GM23338 (cell line): ENCODE measurements at regions not wholly inside any gene's neighbourhood (a gene's known extent, or its start where the extent isn't known, plus 50 kb on each side); places are given as distances from the start of the nearest gene placed in this dataset.

Source experiments
- ATAC-seq: fragments of 200-7000 bp; cut with Tn5 transposase; 3 replicates; pipeline ENCODE4 v1.9.1; 2020
- DNase-seq: peaks from one replicate; pipeline ENCODE4 v3.0.0-alpha.2; 2015; ENCODE audit warnings: low spot score
- H2AFZ ChIP-seq: fragments of 200-600 bp; sonication (generic); 2 replicates; pipeline ENCODE4 v1.8.0; 2016; ENCODE audit warnings: antibody characterized with exemption, mild to moderate bottlenecking, moderate library complexity
- H3F3A ChIP-seq: fragments of 200-600 bp; sonication (generic); replicated peaks from 2 replicates; pipeline ENCODE4 v1.8.0; 2017; ENCODE audit warnings: antibody characterized with exemption, mixed run types, low read depth
- H3K27ac ChIP-seq: fragments of 200-600 bp; sonication (generic); 2 replicates; pipeline ENCODE4 v1.6.1; 2016; ENCODE audit warnings: low read depth
- H3K27me3 ChIP-seq: fragments of 200-600 bp; sonication (generic); 2 replicates; pipeline ENCODE4 v1.8.0; 2016; ENCODE audit warnings: mild to moderate bottlenecking, mixed run types, moderate library complexity; ENCODE audit not compliant: insufficient read depth
- H3K36me3 ChIP-seq: fragments of 200-600 bp; sonication (generic); 2 replicates; pipeline ENCODE4 v1.8.0; 2016; ENCODE audit warnings: mild to moderate bottlenecking; ENCODE audit not compliant: insufficient read depth
- H3K4me1 ChIP-seq: fragments of 200-600 bp; sonication (generic); 2 replicates; pipeline ENCODE4 v1.8.0; 2016; ENCODE audit warnings: mild to moderate bottlenecking, moderate library complexity; ENCODE audit not compliant: insufficient read depth
- H3K4me2 ChIP-seq: fragments of 200-600 bp; sonication (generic); 2 replicates; pipeline ENCODE4 v1.7.1; 2017; ENCODE audit warnings: mixed run types
- H3K4me3 ChIP-seq: fragments of 200-600 bp; sonication (generic); 2 replicates; pipeline ENCODE4 v1.6.1; 2016; ENCODE audit warnings: mixed run types
- H3K79me2 ChIP-seq: fragments of 200-600 bp; sonication (generic); replicated peaks from 2 replicates; pipeline ENCODE4 v1.8.0; 2017; ENCODE audit warnings: mild to moderate bottlenecking; ENCODE audit not compliant: insufficient read depth
- H3K9me2 ChIP-seq: fragments of 200-600 bp; sonication (generic); 2 replicates; pipeline ENCODE4 v1.8.0; 2017; ENCODE audit not compliant: insufficient read depth
- H4K20me1 ChIP-seq: fragments of 200-600 bp; sonication (generic); replicated peaks from 2 replicates; pipeline ENCODE4 v1.8.0; 2017; ENCODE audit warnings: mild to moderate bottlenecking; ENCODE audit not compliant: insufficient read depth
- H3K27ac Mint-ChIP-seq: 2 replicates; pipeline ENCODE4 v1.8.0; 2020; ENCODE audit warnings: inconsistent platforms, mild to moderate bottlenecking, moderate library complexity, mixed read lengths
- H3K27me3 Mint-ChIP-seq: 3 replicates; pipeline ENCODE4 v1.8.0; 2022; ENCODE audit warnings: low read depth, mild to moderate bottlenecking, moderate library complexity, mixed read lengths, inconsistent platforms; ENCODE audit not compliant: insufficient read depth, poor library complexity
- H3K36me3 Mint-ChIP-seq: 3 replicates; pipeline ENCODE4 v1.8.0; 2021; ENCODE audit warnings: low read depth, mild to moderate bottlenecking, inconsistent platforms, moderate library complexity, mixed read lengths
- H3K4me1 Mint-ChIP-seq: 3 replicates; pipeline ENCODE4 v1.8.0; 2020; ENCODE audit warnings: mild to moderate bottlenecking, inconsistent platforms, mixed read lengths
- H3K4me3 Mint-ChIP-seq: 3 replicates; pipeline ENCODE4 v1.8.0; 2021; ENCODE audit warnings: moderate library complexity, mild to moderate bottlenecking, inconsistent platforms, mixed read lengths
- H3K9me3 Mint-ChIP-seq: 3 replicates; pipeline ENCODE4 v1.8.0; 2020; ENCODE audit warnings: moderate library complexity, mild to moderate bottlenecking, inconsistent platforms, mixed read lengths
- CREB1 ChIP-seq: fragments of 250-450 bp; sonication (Bioruptor Pico); IDR thresholded peaks from 2 replicates; pipeline ENCODE4 v1.5.0; 2020; ENCODE audit warnings: low read depth, mild to moderate bottlenecking, moderate library complexity
- EZH2 ChIP-seq: fragments of 200-600 bp; sonication (generic); IDR thresholded peaks from one replicate; pipeline ENCODE4 v1.8.0; 2017; ENCODE audit warnings: antibody characterized with exemption, mild to moderate bottlenecking, low read depth; ENCODE audit not compliant: unreplicated experiment
- EZH2phosphoT487 ChIP-seq: fragments of 200-600 bp; sonication (generic); IDR thresholded peaks from one replicate; pipeline ENCODE4 v1.8.1; 2018; ENCODE audit warnings: antibody characterized with exemption; ENCODE audit not compliant: unreplicated experiment
- JUNB ChIP-seq: IDR thresholded peaks from one replicate; pipeline ENCODE4 v1.6.1; 2016; ENCODE audit warnings: antibody characterized with exemption; ENCODE audit not compliant: unreplicated experiment
- NANOG ChIP-seq: IDR thresholded peaks from 2 replicates; pipeline ENCODE4 v1.6.1; 2016; ENCODE audit warnings: antibody characterized with exemption, borderline replicate concordance
- POLR2AphosphoS5 ChIP-seq: IDR thresholded peaks from 2 replicates; pipeline ENCODE4 v1.6.1; 2016; ENCODE audit warnings: antibody characterized with exemption, low read depth
- STAT1 ChIP-seq: IDR thresholded peaks from one replicate; pipeline ENCODE4 v1.6.1; 2016; ENCODE audit warnings: antibody characterized with exemption; ENCODE audit not compliant: unreplicated experiment
- ZNF114 ChIP-seq: fragments of 250-450 bp; sonication (Bioruptor Pico); IDR thresholded peaks from 2 replicates; pipeline ENCODE4 v1.5.0; 2020; ENCODE audit warnings: mild to moderate bottlenecking, moderate library complexity
- ZNF331 ChIP-seq: fragments of 250-450 bp; sonication (Bioruptor Pico); IDR thresholded peaks from 2 replicates; pipeline ENCODE4 v1.5.0; 2020; ENCODE audit warnings: low read depth, mild to moderate bottlenecking, moderate library complexity
- TF ChIP-seq, protein P1 (sequence below): IDR thresholded peaks from one replicate; pipeline ENCODE4 v1.6.1; 2018; ENCODE audit warnings: antibody characterized with exemption; ENCODE audit not compliant: unreplicated experiment
- TF ChIP-seq, protein P2 (sequence below), 2 experiments: fragments of 200-600 bp in 1 of 2; sonication (generic) in 1 of 2; conservative IDR thresholded peaks; 2 replicates each; pipeline versions ENCODE4 v1.5.1 to v1.6.1; 2016 to 2017; ENCODE audit warnings: antibody characterized with exemption in 2 of 2, low read depth in 2 of 2, mild to moderate bottlenecking in 2 of 2, moderate library complexity in 1 of 2
- TF ChIP-seq, protein P3 (sequence below): fragments of 250-450 bp; sonication (Bioruptor Pico); IDR thresholded peaks from 2 replicates; pipeline ENCODE4 v1.5.0; 2020; ENCODE audit warnings: mild to moderate bottlenecking, moderate library complexity
- TF ChIP-seq, protein P4 (sequence below): IDR thresholded peaks from 2 replicates; pipeline ENCODE4 v1.6.1; 2016; ENCODE audit warnings: antibody characterized with exemption

DNA sequence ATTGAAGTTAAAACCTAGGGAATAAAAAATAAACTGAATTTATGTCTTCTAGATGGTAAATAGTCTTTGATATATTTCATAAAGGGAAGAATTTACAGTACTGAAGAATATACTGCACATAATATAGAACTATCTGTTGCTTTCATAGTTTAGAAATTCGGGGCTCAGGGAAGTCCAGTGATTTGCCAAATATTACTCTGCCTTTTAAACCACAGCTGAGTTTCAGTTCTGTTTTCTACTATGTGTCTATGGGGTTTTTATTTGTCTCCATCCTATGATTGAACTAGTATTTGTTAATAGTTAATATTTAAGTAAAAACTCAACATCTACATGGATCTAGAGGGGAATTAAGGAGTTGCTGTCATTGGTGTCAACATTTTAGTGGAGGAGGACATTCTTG, 715.0 kb upstream of the CDH8 start:
- Mint-ChIP-seq H3K9me3 (peaks cover 2% of the 10 kb centered on the region; the same call in 2 of the 3 replicates), H3K27ac (no peak overlapping the region), H3K27me3 (no peaks in the 10 kb centered on the region), H3K4me1 (no peaks in the 10 kb centered on the region), H3K36me3 (no peaks in the 10 kb centered on the region), H3K4me3 (no peak overlapping the region)
- Histone ChIP-seq H3K4me2 (no peak overlapping the region), H3K4me1 (no peaks in the 10 kb centered on the region), H3K36me3 (no peaks in the 10 kb centered on the region), H3F3A (no peaks in the 10 kb centered on the region), H3K79me2 (no peaks in the 10 kb centered on the region), H2AFZ (no peak overlapping the region), H4K20me1 (no peaks in the 10 kb centered on the region), H3K27ac (no peak overlapping the region), H3K4me3 (no peak overlapping the region), H3K27me3 (no peaks in the 10 kb centered on the region), H3K9me2 (peaks cover 5% of the 10 kb centered on the region; the same call in 1 of the 2 replicates)
- no peak for ATAC-seq
- no peak for DNase-seq
- TF ChIP-seq, protein P1, sequence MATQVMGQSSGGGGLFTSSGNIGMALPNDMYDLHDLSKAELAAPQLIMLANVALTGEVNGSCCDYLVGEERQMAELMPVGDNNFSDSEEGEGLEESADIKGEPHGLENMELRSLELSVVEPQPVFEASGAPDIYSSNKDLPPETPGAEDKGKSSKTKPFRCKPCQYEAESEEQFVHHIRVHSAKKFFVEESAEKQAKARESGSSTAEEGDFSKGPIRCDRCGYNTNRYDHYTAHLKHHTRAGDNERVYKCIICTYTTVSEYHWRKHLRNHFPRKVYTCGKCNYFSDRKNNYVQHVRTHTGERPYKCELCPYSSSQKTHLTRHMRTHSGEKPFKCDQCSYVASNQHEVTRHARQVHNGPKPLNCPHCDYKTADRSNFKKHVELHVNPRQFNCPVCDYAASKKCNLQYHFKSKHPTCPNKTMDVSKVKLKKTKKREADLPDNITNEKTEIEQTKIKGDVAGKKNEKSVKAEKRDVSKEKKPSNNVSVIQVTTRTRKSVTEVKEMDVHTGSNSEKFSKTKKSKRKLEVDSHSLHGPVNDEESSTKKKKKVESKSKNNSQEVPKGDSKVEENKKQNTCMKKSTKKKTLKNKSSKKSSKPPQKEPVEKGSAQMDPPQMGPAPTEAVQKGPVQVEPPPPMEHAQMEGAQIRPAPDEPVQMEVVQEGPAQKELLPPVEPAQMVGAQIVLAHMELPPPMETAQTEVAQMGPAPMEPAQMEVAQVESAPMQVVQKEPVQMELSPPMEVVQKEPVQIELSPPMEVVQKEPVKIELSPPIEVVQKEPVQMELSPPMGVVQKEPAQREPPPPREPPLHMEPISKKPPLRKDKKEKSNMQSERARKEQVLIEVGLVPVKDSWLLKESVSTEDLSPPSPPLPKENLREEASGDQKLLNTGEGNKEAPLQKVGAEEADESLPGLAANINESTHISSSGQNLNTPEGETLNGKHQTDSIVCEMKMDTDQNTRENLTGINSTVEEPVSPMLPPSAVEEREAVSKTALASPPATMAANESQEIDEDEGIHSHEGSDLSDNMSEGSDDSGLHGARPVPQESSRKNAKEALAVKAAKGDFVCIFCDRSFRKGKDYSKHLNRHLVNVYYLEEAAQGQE = no peak
- TF ChIP-seq STAT1 = no peak
- no peak for TF ChIP-seq POLR2AphosphoS5
- TF ChIP-seq, protein P2, sequence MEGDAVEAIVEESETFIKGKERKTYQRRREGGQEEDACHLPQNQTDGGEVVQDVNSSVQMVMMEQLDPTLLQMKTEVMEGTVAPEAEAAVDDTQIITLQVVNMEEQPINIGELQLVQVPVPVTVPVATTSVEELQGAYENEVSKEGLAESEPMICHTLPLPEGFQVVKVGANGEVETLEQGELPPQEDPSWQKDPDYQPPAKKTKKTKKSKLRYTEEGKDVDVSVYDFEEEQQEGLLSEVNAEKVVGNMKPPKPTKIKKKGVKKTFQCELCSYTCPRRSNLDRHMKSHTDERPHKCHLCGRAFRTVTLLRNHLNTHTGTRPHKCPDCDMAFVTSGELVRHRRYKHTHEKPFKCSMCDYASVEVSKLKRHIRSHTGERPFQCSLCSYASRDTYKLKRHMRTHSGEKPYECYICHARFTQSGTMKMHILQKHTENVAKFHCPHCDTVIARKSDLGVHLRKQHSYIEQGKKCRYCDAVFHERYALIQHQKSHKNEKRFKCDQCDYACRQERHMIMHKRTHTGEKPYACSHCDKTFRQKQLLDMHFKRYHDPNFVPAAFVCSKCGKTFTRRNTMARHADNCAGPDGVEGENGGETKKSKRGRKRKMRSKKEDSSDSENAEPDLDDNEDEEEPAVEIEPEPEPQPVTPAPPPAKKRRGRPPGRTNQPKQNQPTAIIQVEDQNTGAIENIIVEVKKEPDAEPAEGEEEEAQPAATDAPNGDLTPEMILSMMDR (conservative IDR thresholded peaks at IDR 0.05; ENCODE audit: low read depth in 2 of 2) = no peak
- TF ChIP-seq NANOG = no peak
- TF ChIP-seq, protein P3, sequence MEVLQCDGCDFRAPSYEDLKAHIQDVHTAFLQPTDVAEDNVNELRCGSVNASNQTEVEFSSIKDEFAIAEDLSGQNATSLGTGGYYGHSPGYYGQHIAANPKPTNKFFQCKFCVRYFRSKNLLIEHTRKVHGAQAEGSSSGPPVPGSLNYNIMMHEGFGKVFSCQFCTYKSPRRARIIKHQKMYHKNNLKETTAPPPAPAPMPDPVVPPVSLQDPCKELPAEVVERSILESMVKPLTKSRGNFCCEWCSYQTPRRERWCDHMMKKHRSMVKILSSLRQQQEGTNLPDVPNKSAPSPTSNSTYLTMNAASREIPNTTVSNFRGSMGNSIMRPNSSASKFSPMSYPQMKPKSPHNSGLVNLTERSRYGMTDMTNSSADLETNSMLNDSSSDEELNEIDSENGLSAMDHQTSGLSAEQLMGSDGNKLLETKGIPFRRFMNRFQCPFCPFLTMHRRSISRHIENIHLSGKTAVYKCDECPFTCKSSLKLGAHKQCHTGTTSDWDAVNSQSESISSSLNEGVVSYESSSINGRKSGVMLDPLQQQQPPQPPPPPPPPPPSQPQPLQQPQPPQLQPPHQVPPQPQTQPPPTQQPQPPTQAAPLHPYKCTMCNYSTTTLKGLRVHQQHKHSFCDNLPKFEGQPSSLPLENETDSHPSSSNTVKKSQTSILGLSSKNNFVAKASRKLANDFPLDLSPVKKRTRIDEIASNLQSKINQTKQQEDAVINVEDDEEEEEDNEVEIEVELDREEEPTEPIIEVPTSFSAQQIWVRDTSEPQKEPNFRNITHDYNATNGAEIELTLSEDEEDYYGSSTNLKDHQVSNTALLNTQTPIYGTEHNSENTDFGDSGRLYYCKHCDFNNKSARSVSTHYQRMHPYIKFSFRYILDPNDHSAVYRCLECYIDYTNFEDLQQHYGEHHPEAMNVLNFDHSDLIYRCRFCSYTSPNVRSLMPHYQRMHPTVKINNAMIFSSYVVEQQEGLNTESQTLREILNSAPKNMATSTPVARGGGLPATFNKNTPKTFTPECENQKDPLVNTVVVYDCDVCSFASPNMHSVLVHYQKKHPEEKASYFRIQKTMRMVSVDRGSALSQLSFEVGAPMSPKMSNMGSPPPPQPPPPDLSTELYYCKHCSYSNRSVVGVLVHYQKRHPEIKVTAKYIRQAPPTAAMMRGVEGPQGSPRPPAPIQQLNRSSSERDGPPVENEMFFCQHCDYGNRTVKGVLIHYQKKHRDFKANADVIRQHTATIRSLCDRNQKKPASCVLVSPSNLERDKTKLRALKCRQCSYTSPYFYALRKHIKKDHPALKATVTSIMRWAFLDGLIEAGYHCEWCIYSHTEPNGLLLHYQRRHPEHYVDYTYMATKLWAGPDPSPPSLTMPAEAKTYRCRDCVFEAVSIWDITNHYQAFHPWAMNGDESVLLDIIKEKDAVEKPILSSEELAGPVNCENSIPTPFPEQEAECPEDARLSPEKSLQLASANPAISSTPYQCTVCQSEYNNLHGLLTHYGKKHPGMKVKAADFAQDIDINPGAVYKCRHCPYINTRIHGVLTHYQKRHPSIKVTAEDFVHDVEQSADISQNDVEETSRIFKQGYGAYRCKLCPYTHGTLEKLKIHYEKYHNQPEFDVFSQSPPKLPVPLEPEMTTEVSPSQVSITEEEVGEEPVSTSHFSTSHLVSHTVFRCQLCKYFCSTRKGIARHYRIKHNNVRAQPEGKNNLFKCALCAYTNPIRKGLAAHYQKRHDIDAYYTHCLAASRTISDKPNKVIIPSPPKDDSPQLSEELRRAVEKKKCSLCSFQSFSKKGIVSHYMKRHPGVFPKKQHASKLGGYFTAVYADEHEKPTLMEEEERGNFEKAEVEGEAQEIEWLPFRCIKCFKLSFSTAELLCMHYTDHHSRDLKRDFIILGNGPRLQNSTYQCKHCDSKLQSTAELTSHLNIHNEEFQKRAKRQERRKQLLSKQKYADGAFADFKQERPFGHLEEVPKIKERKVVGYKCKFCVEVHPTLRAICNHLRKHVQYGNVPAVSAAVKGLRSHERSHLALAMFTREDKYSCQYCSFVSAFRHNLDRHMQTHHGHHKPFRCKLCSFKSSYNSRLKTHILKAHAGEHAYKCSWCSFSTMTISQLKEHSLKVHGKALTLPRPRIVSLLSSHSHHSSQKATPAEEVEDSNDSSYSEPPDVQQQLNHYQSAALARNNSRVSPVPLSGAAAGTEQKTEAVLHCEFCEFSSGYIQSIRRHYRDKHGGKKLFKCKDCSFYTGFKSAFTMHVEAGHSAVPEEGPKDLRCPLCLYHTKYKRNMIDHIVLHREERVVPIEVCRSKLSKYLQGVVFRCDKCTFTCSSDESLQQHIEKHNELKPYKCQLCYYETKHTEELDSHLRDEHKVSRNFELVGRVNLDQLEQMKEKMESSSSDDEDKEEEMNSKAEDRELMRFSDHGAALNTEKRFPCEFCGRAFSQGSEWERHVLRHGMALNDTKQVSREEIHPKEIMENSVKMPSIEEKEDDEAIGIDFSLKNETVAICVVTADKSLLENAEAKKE (CRISPR knock-in tag) = no peak
- TF ChIP-seq EZH2 = no peak
- TF ChIP-seq EZH2phosphoT487 = no peak
- no peak for TF ChIP-seq ZNF331 (CRISPR knock-in tag)
- TF ChIP-seq JUNB = no peak
- TF ChIP-seq, protein P4, sequence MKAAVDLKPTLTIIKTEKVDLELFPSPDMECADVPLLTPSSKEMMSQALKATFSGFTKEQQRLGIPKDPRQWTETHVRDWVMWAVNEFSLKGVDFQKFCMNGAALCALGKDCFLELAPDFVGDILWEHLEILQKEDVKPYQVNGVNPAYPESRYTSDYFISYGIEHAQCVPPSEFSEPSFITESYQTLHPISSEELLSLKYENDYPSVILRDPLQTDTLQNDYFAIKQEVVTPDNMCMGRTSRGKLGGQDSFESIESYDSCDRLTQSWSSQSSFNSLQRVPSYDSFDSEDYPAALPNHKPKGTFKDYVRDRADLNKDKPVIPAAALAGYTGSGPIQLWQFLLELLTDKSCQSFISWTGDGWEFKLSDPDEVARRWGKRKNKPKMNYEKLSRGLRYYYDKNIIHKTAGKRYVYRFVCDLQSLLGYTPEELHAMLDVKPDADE = no peak
- no peak for TF ChIP-seq CREB1 (CRISPR knock-in tag)
- no peak for TF ChIP-seq ZNF114 (CRISPR knock-in tag)
